GM12873 (cell line): ENCODE measurements at regions not wholly inside any gene's neighbourhood (a gene's known extent, or its start where the extent isn't known, plus 50 kb on each side); places are given as distances from the start of the nearest gene placed in this dataset.

ENCODE experiments used
- CTCF ChIP-seq: IDR thresholded peaks from 2 replicates; pipeline ENCODE4 v1.5.1; 2012; ENCODE audit warnings: low read depth, mild to moderate bottlenecking, moderate library complexity, low read length, control low read depth; ENCODE audit not compliant: insufficient read depth; ENCODE audit errors: missing control alignments

- no peak for TF ChIP-seq CTCF
Measured at GRCh38 chr1:103917795-103918194, 168.1 kb downstream of the AMY1C start.

GRCh38 chr1:103931891-103932290, 182.2 kb downstream of the AMY1C start:
- TF ChIP-seq CTCF: no peak

- no peak for TF ChIP-seq CTCF
Measured at GRCh38 chr1:103937763-103938357, 188.2 kb downstream of the AMY1C start.

- TF ChIP-seq CTCF: no peak
Measured at GRCh38 chr1:103941086-103941485, 191.4 kb downstream of the AMY1C start.

- no peak for TF ChIP-seq CTCF
Measured at GRCh38 chr1:103942029-103942428, 192.3 kb downstream of the AMY1C start.

GRCh38 chr1:103945774-103946173, 196.1 kb downstream of the AMY1C start:
- TF ChIP-seq CTCF: no peak

- no peak for TF ChIP-seq CTCF
Measured at GRCh38 chr1:103948526-103948925, 198.8 kb downstream of the AMY1C start.
